T-cell (primary cell): ENCODE measurements at regions not wholly inside any gene's neighbourhood (a gene's known extent, or its start where the extent isn't known, plus 50 kb on each side); places are given as distances from the start of the nearest gene placed in this dataset.
"Not testable (repeated sequence)": the region's sequence is repeated elsewhere in the genome, so short reads cannot be mapped to it uniquely, and the experiment has no call there.

Experiments
- ATAC-seq, 4 experiments: fragments of 200-7000 bp in 3 of 4; fragments of 150-1000 bp in 1 of 4; cut with Tn5 transposase; replicated peaks in 1 of 4; 1 replicate in 3 of 4; 2 replicates in 1 of 4; pipeline ENCODE4 v1.10.0; 2021; ENCODE audit warnings: moderate library complexity in 3 of 4, mild to moderate bottlenecking in 2 of 4, moderate number of reproducible peaks in 1 of 4
- CTCF ChIA-PET, 2 donors: fragments of 300-600 bp; sonication (Branson Sonifier 250); formaldehyde crosslinking; loops; one replicate each; lab custom pipeline; 2022; ENCODE audit warnings: antibody characterized with exemption in 2 of 2; lab: Charles Lee
- POLR2A ChIA-PET, 2 donors: fragments of 300-600 bp; sonication (Branson Sonifier 250); formaldehyde crosslinking; loops; one replicate each; lab custom pipeline; 2022; ENCODE audit warnings: antibody characterized with exemption in 2 of 2; lab: Charles Lee
- DNase-seq, 35 experiments: peaks; one replicate each; pipeline versions ENCODE4 v3.0.0 to v3.0.0-alpha.2; 2013 to 2023
- H3K27ac ChIP-seq: one replicate; pipeline ENCODE4 v1.5.1; 2013; ENCODE audit warnings: low read length
- H3K27me3 ChIP-seq, 2 experiments: replicated peaks in 1 of 2; 1 replicate in 1 of 2; 2 replicates in 1 of 2; pipeline versions ENCODE4 v1.6.1 to v1.7.0; 2013; ENCODE audit warnings: low read length in 1 of 2, mixed read lengths in 1 of 2; ENCODE audit not compliant: control insufficient read depth in 2 of 2, insufficient read depth in 2 of 2; ENCODE audit errors: extremely low read depth in 1 of 2
- H3K36me3 ChIP-seq, 2 donors: 1 replicate in 1 of 2; 2 replicates in 1 of 2; pipeline versions ENCODE4 v1.6.1 to v1.7.0; 2013; ENCODE audit warnings: low read length in 1 of 2; ENCODE audit not compliant: control insufficient read depth in 2 of 2, insufficient read depth in 1 of 2; ENCODE audit errors: extremely low read depth in 1 of 2
- H3K4me1 ChIP-seq, 2 experiments: 1 replicate in 1 of 2; 2 replicates in 1 of 2; pipeline versions ENCODE4 v1.6.1 to v1.7.0; 2013; ENCODE audit warnings: low read length in 2 of 2, mixed read lengths in 1 of 2; ENCODE audit not compliant: insufficient read depth in 2 of 2, control insufficient read depth in 1 of 2; ENCODE audit errors: extremely low read depth in 1 of 2
- H3K4me3 ChIP-seq, 2 donors: 1 replicate in 1 of 2; 2 replicates in 1 of 2; pipeline versions ENCODE4 v1.5.1 to v1.7.0; 2013; ENCODE audit warnings: mild to moderate bottlenecking in 2 of 2, low read length in 1 of 2, moderate library complexity in 1 of 2; ENCODE audit not compliant: control insufficient read depth in 1 of 2; ENCODE audit errors: extremely low read depth in 1 of 2
- H3K9me3 ChIP-seq: 2 replicates; pipeline ENCODE4 v1.7.0; 2013
- H3K27ac Mint-ChIP-seq, 2 donors: one replicate each; pipeline ENCODE4 v1.8.0; 2020 to 2021; ENCODE audit warnings: mild to moderate bottlenecking in 2 of 2, mixed read lengths in 2 of 2
- H3K27me3 Mint-ChIP-seq, 2 donors: one replicate each; pipeline ENCODE4 v1.8.0; 2021 to 2022; ENCODE audit warnings: mixed read lengths in 2 of 2
- H3K36me3 Mint-ChIP-seq: one replicate; pipeline ENCODE4 v1.8.0; 2021; ENCODE audit warnings: mixed read lengths
- H3K4me1 Mint-ChIP-seq, 3 donors: one replicate each; pipeline ENCODE4 v1.8.0; 2020 to 2022; ENCODE audit warnings: mixed read lengths in 3 of 3, mild to moderate bottlenecking in 1 of 3
- H3K4me3 Mint-ChIP-seq, 3 donors: one replicate each; pipeline ENCODE4 v1.8.0; 2020 to 2022; ENCODE audit warnings: mild to moderate bottlenecking in 3 of 3, mixed read lengths in 3 of 3, moderate library complexity in 3 of 3
- H3K9me3 Mint-ChIP-seq, 3 donors: one replicate each; pipeline ENCODE4 v1.8.0; 2020 to 2022; ENCODE audit warnings: mixed read lengths in 3 of 3
- WGBS: methylation state at CpG from one replicate; pipeline ENCODE4 v1.1.5; 2013; ENCODE audit warnings: missing lambda C conversion rate; ENCODE audit not compliant: insufficient coverage; 5-methylcytosine and 5-hydroxymethylcytosine counted together

DNA sequence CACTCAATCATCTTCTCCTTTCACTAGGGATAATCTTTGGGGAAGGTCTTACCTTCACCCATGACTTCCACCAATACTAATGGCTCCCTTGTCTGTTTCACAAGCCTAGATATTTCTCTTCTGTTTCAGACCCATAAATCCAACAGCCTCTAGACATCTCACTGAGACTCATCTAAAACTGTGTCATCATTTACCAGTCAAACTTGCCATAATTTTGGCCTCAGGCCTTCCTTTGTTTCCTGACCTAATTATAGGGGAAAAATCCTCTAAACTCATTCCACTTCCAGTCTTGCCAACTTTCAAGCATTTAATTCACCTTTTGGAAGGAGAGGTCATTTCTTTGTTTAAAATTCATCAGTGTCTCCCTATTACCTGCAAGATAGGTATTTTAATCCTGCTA, 181.0 kb upstream of the CNKSR2 start:
- Mint-ChIP-seq H3K27me3 (peaks cover 0 to 4% of the 10 kb centered on the region in 2 donors), H3K36me3 (no peaks in the 10 kb centered on the region), H3K9me3 (peaks cover 4 to 12% (median 7%) of the 10 kb centered on the region in 3 donors), H3K4me3 (no peak overlapping the region), H3K4me1 (no peaks in the 10 kb centered on the region), H3K27ac (no peak overlapping the region)
- no peaks in the 10 kb centered on the region for H3K9me3 ChIP-seq
- ATAC-seq: no peak
- H3K4me1 ChIP-seq: no peaks in the 10 kb centered on the region
- H3K4me3 ChIP-seq: no peak overlapping the region
- no peak overlapping the region for H3K27ac ChIP-seq
- ChIA-PET CTCF (no interaction called here), POLR2A (no interaction called here)
- H3K36me3 ChIP-seq: no peaks in the 10 kb centered on the region
- no peaks in the 10 kb centered on the region for H3K27me3 ChIP-seq
- no peak for DNase-seq

DNA sequence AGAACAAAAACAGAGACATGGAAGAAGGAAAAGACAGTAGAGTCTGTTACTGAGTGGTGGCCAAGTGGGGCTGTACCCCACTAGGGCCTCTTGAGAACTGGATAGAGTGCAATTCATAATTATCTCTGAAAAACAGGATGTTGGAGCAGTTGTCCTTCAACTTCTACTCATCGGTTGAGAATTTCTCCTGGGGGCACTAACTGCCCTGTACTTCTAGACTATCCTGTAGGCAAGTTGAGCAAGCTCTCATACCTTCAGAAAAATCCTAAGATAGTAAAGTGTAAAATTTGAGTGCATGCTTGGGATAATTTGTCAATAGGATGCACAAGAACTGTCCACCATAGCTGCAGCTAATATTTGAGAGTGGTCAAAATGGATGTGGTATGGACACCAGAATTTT, 179.7 kb upstream of the CNKSR2 start:
- ATAC-seq: no peak
- no peaks in the 10 kb centered on the region for H3K27me3 ChIP-seq
- no CpG with 5 or more reads among the region's 1 CpG for WGBS

GRCh38 chrX:21207080-21207479, 167.1 kb upstream of the CNKSR2 start:
- no peak for DNase-seq
- CTCF ChIA-PET: no interaction called here

More for the DNA sequence above, 179.7 kb upstream of the CNKSR2 start:
- Mint-ChIP-seq H3K36me3 (no peaks in the 10 kb centered on the region), H3K27ac (no peak overlapping the region), H3K9me3 (peaks cover 0 to 8% (median 0%) of the 10 kb centered on the region in 3 donors), H3K27me3 (no peaks in the 10 kb centered on the region), H3K4me1 (no peaks in the 10 kb centered on the region), H3K4me3 (no peak overlapping the region)
- CTCF ChIA-PET: no interaction called here
- Histone ChIP-seq H3K27ac (no peak overlapping the region), H3K36me3 (no peaks in the 10 kb centered on the region), H3K4me3 (no peak overlapping the region), H3K9me3 (no peaks in the 10 kb centered on the region), H3K4me1 (no peaks in the 10 kb centered on the region)
- POLR2A ChIA-PET: no interaction called here
- DNase-seq: no peak

GRCh38 chrX:21219208-21219607, 155.0 kb upstream of the CNKSR2 start:
- H3K9me3 ChIP-seq, H3K4me3 Mint-ChIP-seq, H3K27me3 ChIP-seq, H3K4me1 Mint-ChIP-seq, DNase-seq, H3K36me3 Mint-ChIP-seq, H3K27ac ChIP-seq, H3K27ac Mint-ChIP-seq, POLR2A ChIA-PET, H3K27me3 Mint-ChIP-seq, H3K4me1 ChIP-seq, CTCF ChIA-PET, ATAC-seq, H3K4me3 ChIP-seq, H3K36me3 ChIP-seq: not testable (repeated sequence)
- peaks cover 11 to 19% (median 11%) of the 10 kb centered on the region in 3 donors for H3K9me3 Mint-ChIP-seq
- no CpG with 5 or more reads among the region's 3 CpGs for WGBS

More at GRCh38 chrX:21207080-21207479, 167.1 kb upstream of the CNKSR2 start:
- Histone ChIP-seq H3K4me3 (no peak overlapping the region), H3K27me3 (no peaks in the 10 kb centered on the region), H3K36me3 (no peaks in the 10 kb centered on the region), H3K4me1 (no peaks in the 10 kb centered on the region), H3K9me3 (no peaks in the 10 kb centered on the region), H3K27ac (no peak overlapping the region)
- peaks cover 0 to 7% (median 6%) of the 10 kb centered on the region in 3 donors for H3K9me3 Mint-ChIP-seq
- peaks cover 0 to 4% of the 10 kb centered on the region in 2 donors for H3K27me3 Mint-ChIP-seq
- no peak for ATAC-seq
- no peak overlapping the region for H3K27ac Mint-ChIP-seq
- POLR2A ChIA-PET: no interaction called here
- no peaks in the 10 kb centered on the region for H3K4me1 Mint-ChIP-seq
- no peak overlapping the region for H3K4me3 Mint-ChIP-seq
- H3K36me3 Mint-ChIP-seq: no peaks in the 10 kb centered on the region

DNA sequence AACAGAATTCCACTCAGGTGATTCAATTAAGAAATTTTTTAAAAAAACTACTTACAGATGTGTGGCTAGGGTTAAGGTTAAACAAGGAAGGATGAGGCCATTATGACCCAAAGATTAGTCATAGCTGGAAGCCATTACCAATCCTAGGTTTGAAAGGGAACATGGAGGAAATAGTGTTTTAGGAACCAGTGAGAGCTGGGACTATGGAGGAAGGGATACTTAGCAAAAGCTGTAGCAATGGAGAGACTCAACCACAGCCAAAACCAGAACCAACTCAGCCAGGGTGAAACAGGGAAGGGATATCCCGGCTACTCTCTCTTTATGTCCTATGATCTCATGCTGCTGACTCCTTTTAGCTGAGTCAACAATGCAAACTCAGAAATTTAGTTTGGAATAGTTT, 148.6 kb upstream of the CNKSR2 start:
- Mint-ChIP-seq H3K4me3 (no peak overlapping the region), H3K9me3 (peaks cover 0 to 16% (median 9%) of the 10 kb centered on the region in 3 donors), H3K36me3 (no peaks in the 10 kb centered on the region), H3K27me3 (peaks cover 0 to 14% of the 10 kb centered on the region in 2 donors), H3K4me1 (no peaks in the 10 kb centered on the region), H3K27ac (no peak overlapping the region)
- no peaks in the 10 kb centered on the region for H3K4me1 ChIP-seq
- ATAC-seq (no peak), DNase-seq (no peak)
- no peak overlapping the region for H3K27ac ChIP-seq
- POLR2A ChIA-PET: no interaction called here
- CTCF ChIA-PET: no interaction called here
- no peaks in the 10 kb centered on the region for H3K9me3 ChIP-seq
- no peak overlapping the region for H3K4me3 ChIP-seq
- no CpG with 5 or more reads among the region's 1 CpG for WGBS
- no peaks in the 10 kb centered on the region for H3K27me3 ChIP-seq
- no peaks in the 10 kb centered on the region for H3K36me3 ChIP-seq

DNA sequence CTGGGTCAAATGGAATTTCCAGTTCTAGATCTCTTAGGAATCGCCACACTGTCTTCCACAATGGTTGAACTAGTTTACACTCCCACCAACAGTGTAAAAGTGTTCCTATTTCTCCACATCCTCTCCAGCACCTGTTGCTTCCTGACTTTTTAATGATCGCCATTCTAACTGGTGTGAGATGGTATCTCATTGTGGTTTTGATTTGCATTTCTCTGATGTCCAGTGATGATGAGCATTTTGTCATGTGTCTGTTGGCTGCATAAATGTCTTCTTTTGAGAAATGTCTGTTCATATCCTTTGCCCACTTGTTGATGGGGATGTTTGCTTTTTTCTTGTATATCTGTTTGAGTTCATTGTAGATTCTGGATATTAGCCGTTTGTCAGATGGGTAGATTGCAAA, 145.2 kb upstream of the CNKSR2 start:
- H3K4me3 Mint-ChIP-seq, DNase-seq, ATAC-seq, H3K27ac Mint-ChIP-seq, H3K27ac ChIP-seq, H3K4me3 ChIP-seq, H3K36me3 Mint-ChIP-seq, H3K4me1 ChIP-seq, POLR2A ChIA-PET, H3K27me3 ChIP-seq, H3K36me3 ChIP-seq, H3K4me1 Mint-ChIP-seq, H3K9me3 ChIP-seq, CTCF ChIA-PET: not testable (repeated sequence)
- WGBS: no CpG with 5 or more reads among the region's 3 CpGs
- Mint-ChIP-seq H3K9me3 (peaks cover 0 to 17% (median 0%) of the 10 kb centered on the region in 3 donors), H3K27me3 (peaks cover 0 to 23% of the 10 kb centered on the region in 2 donors)

DNA sequence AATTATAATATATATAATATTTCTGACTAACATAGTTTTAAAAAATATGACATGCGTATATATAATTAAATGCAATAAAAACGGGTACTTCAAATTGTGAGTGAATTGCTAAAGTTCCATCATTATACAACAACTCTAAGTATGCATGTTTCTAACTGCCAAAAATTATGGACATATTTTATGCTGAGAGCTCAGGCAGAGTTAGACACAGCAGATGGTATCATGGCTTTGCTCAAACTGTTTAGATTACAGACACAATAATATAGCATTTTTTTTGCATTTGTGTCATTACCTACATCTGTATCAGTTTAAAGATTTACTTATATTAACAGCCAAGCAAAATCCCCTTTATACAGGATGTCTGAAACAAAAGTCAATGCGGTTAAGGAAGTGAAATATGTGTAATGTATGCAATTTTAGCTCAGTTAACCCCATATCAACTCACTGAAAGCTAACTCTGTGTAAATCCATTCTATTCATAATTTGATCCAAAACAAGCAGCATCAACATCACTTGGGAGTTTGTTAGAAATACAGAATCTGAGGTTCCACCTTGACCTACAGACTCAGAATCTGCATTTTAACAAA, 119.1 kb upstream of the CNKSR2 start:
- H3K36me3 ChIP-seq: no peaks in the 10 kb centered on the region
- no peak for DNase-seq
- no CpG with 5 or more reads among the region's 3 CpGs for WGBS
- ChIA-PET POLR2A (no interaction called here), CTCF (no interaction called here)
- no peaks in the 10 kb centered on the region for H3K27me3 ChIP-seq
- H3K4me3 Mint-ChIP-seq: no peak overlapping the region
- H3K4me1 ChIP-seq: no peaks in the 10 kb centered on the region
- ATAC-seq: no peak
- H3K27ac ChIP-seq: no peak overlapping the region
- no peak overlapping the region for H3K4me3 ChIP-seq
- no peaks in the 10 kb centered on the region for H3K4me1 Mint-ChIP-seq
- H3K9me3 Mint-ChIP-seq: no peaks in the 10 kb centered on the region
- H3K9me3 ChIP-seq: no peaks in the 10 kb centered on the region
- H3K36me3 Mint-ChIP-seq: no peaks in the 10 kb centered on the region
- no peak overlapping the region for H3K27ac Mint-ChIP-seq
- no peaks in the 10 kb centered on the region for H3K27me3 Mint-ChIP-seq
